Keratinocyte (primary cell): ENCODE measurements at regions not wholly inside any gene's neighbourhood (a gene's known extent, or its start where the extent isn't known, plus 50 kb on each side); places are given as distances from the start of the nearest gene placed in this dataset.

Experiments used
- EZH2 ChIP-seq: IDR thresholded peaks from one replicate; pipeline ENCODE4 v1.6.1; 2012; ENCODE audit warnings: inconsistent platforms, mild to moderate bottlenecking, low read length, moderate library complexity
- TF ChIP-seq, protein P1 (sequence below), 3 experiments: IDR thresholded peaks in 1 of 3; conservative IDR thresholded peaks in 1 of 3; optimal IDR thresholded peaks in 1 of 3; 2 replicates in 2 of 3; 3 replicates in 1 of 3; pipeline versions ENCODE3 to v1.5.1; 2011; ENCODE audit warnings: low read length in 3 of 3, mild to moderate bottlenecking in 3 of 3, moderate library complexity in 2 of 3, control low read depth in 1 of 3, inconsistent platforms in 1 of 3; ENCODE audit not compliant: insufficient read depth in 2 of 3; ENCODE audit errors: extremely low read depth in 1 of 3

DNA sequence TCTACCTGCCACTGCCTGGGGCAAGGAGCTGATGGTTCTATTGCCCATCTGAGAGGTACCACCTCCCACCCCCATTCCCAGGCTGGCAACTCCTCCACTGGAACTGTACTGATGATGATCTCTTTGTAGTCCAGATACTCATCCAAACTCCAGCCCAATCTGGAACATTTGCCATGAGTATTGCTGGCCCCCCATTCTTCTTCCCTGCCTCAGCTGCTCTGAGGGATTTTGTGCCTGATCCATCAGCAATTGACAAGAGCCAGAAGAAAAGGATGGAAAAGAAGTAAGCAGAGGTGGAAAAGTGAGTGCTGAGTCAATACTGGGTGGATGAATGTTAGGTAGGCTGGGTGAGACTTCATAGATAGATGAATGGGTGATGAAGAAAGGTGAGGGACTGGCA, 101.2 kb downstream of the NMUR2 start:
- TF ChIP-seq, protein P1, sequence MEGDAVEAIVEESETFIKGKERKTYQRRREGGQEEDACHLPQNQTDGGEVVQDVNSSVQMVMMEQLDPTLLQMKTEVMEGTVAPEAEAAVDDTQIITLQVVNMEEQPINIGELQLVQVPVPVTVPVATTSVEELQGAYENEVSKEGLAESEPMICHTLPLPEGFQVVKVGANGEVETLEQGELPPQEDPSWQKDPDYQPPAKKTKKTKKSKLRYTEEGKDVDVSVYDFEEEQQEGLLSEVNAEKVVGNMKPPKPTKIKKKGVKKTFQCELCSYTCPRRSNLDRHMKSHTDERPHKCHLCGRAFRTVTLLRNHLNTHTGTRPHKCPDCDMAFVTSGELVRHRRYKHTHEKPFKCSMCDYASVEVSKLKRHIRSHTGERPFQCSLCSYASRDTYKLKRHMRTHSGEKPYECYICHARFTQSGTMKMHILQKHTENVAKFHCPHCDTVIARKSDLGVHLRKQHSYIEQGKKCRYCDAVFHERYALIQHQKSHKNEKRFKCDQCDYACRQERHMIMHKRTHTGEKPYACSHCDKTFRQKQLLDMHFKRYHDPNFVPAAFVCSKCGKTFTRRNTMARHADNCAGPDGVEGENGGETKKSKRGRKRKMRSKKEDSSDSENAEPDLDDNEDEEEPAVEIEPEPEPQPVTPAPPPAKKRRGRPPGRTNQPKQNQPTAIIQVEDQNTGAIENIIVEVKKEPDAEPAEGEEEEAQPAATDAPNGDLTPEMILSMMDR (optimal IDR thresholded peaks at IDR 0.05 in 1 of 3, IDR thresholded peaks at IDR 0.05 in 1 of 3, conservative IDR thresholded peaks at IDR 0.05 in 1 of 3; ENCODE audit: extremely low read depth in 1 of 3, insufficient read depth in 2 of 3, low read length in 3 of 3) = no peak
- TF ChIP-seq EZH2 = no peak
